GM10248 (cell line): ENCODE measurements at regions not wholly inside any gene's neighbourhood (a gene's known extent, or its start where the extent isn't known, plus 50 kb on each side); places are given as distances from the start of the nearest gene placed in this dataset.

Experiments used
- CTCF ChIA-PET: fragments of 300-600 bp; sonication (Branson Sonifier 250); formaldehyde crosslinking; extraction: SDS; loops from one replicate; lab custom pipeline; 2021; ENCODE audit warnings: antibody characterized with exemption; lab: Yijun Ruan, JAX
- POLR2A ChIA-PET: fragments of 350-650 bp; sonication (Branson Sonifier 250); formaldehyde crosslinking; extraction: SDS; loops from one replicate; lab custom pipeline; 2020; ENCODE audit warnings: antibody characterized with exemption; lab: Yijun Ruan, JAX
- DNase-seq: peaks from one replicate; pipeline ENCODE4 v3.0.0; 2012; ENCODE audit errors: extremely low spot score
- CTCF ChIP-seq: IDR thresholded peaks from 2 replicates; pipeline ENCODE4 v1.5.1; 2012; ENCODE audit warnings: mild to moderate bottlenecking, low read depth; ENCODE audit errors: extremely low read depth, missing control alignments, control extremely low read depth

GRCh38 chr2:33766175-33766574 lies 167.1 kb upstream of the FAM98A start:
- ChIA-PET CTCF (interaction anchor here (1.6 kb wide), 1 partner anchor 13 kb away, joined by 4 read pairs; no protein-coding TSS in a partner anchor), POLR2A (no interaction called here)
- DNase-seq = no peak
- no peak for TF ChIP-seq CTCF

GRCh38 chr2:33765122-33765521 lies 166.0 kb upstream of the FAM98A start:
- DNase-seq = no peak
- POLR2A ChIA-PET = no interaction called here
- no peak for TF ChIP-seq CTCF
- CTCF ChIA-PET = interaction anchor here (2.8 kb wide), 1 partner anchor 13 kb away, joined by 7 read pairs; no protein-coding TSS in a partner anchor

DNA sequence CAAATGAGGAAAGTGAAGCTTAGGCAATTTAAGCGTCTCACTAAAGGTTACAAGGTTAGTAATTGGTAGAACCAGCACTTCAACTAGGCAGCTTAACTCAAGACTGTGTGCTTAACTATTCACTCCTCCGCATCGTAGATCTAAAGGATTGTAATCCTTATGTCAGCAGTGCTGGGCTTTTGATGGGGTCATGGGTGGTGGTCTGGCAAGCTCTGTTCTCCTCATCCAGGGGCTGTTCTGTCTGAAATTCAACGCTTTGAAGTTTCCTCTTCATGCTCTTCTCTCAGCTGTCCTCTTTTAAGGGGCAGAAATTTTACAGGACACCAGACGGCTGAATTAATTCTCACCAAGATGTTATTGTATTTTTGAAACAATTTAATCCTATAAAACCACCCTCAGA lies 165.5 kb upstream of the FAM98A start:
- ChIA-PET POLR2A (no interaction called here), CTCF (interaction anchor here (2.8 kb wide), 1 partner anchor 14 kb away, joined by 7 read pairs; no protein-coding TSS in a partner anchor)
- DNase-seq = no peak
- TF ChIP-seq CTCF = no peak

GRCh38 chr2:33763671-33764310 lies 164.7 kb upstream of the FAM98A start:
- ChIA-PET CTCF (interaction anchor here (2.8 kb wide), 1 partner anchor 14 kb away, joined by 7 read pairs; no protein-coding TSS in a partner anchor), POLR2A (no interaction called here)
- no peak for DNase-seq
- no peak for TF ChIP-seq CTCF

DNA sequence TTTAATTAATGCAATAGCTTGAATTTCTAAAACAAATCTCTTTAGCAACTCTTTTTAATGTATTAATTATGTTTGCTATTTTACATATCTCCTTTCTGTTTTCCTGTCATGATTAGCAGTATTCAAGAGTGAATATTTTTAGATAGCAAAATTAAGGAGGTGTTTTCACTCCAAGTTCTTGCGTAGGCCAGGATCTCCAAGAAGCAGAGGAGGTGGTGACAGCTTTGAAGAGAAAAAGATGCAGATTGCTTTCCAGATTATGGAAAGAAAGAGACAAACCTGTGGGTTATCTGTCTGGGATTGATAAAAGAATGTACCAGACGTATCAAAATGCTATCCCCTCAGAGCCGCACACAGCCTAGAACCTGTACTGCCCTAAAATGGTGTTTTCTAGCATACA lies 163.5 kb upstream of the FAM98A start:
- ChIA-PET POLR2A (no interaction called here), CTCF (interaction anchor here (2.8 kb wide), 1 partner anchor 16 kb away, joined by 7 read pairs; no protein-coding TSS in a partner anchor)
- TF ChIP-seq CTCF = no peak
- no peak for DNase-seq

DNA sequence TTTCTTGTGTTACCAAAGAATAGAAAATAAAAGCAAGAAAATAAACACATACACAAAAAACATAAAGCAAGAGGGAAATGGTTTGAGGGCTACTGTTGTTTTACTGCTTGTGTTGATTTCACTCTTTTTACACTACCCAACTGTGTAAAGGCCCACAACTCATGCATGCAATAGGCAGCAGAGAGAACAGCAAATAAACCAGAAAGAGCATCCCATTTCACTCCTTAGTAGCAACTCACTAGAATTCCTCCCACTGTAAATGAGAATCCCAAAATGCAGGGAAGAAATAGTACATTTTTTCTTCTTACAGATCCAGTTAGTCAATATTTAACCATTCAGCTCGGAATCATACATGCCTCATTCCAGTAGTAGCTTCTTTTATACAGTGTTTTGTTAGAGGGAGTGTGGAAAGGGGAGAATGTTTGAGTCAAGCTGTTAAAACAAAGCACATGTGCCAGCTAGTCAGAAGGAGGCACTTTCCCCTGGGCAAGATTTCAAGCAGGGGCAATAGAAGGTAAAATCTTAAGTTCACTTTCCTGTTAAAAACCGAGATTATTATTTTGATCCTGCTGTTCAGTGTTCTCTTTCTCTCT lies 147.2 kb upstream of the FAM98A start:
- ChIA-PET POLR2A (no interaction called here), CTCF (interaction anchor here (1.9 kb wide), 1 partner anchor 10 kb away, joined by 5 read pairs; no protein-coding TSS in a partner anchor)
- TF ChIP-seq CTCF = no peak
- DNase-seq = no peak
